Body of pancreas (tissue), 4 donors: ENCODE measurements at regions not wholly inside any gene's neighbourhood (a gene's known extent, or its start where the extent isn't known, plus 50 kb on each side); places are given as distances from the start of the nearest gene placed in this dataset.

ENCODE experiments used
- CTCF ChIP-seq, 7 experiments: fragments of 450-650 bp in 4 of 7; fragments of 200-600 bp in 3 of 7; sonication (generic) in 3 of 7; IDR thresholded peaks; one replicate each; pipeline ENCODE4 v1.5.1; 2016 to 2019; ENCODE audit warnings: antibody characterized with exemption in 7 of 7
- POLR2A ChIP-seq, 3 donors: fragments of 450-650 bp; IDR thresholded peaks; one replicate each; pipeline ENCODE4 v1.6.1; 2016; ENCODE audit warnings: antibody characterized with exemption in 3 of 3, mild to moderate bottlenecking in 2 of 3

- no peak for TF ChIP-seq CTCF (IDR thresholded peaks at IDR 0.05)
- no peak for TF ChIP-seq POLR2A (IDR thresholded peaks at IDR 0.05)
These were observed 101.1 kb downstream of the GPR85 start for GRCh38 chr7:112985377-112985987.
